ENCODE measurements at regions not wholly inside any gene's neighbourhood (a gene's known extent, or its start where the extent isn't known, plus 50 kb on each side); places are given as distances from the start of the nearest gene placed in this dataset.

DNA sequence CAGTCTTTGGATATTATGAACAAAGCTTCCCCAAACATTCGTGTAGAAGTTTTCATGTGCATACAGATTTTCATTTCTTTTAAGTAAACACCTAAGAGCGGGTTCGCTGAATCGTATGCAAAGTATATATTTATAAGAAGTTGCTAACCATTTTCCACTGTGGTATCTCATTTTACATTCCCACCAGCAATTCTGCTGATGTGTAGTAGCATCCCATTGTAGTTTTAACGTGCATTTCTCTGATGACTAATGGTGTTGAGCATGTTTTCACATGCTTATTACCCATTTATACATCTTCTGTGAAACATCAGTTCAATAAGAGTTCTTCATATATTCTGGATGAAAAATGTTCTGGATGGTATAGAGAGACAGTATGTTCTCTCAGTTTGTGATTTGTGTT lies 97.4 kb downstream of the IYD start:
- WGBS, result 53% methylated on average over 5 of the region's 5 CpGs
- H3K27ac ChIP-seq, result no peak overlapping the region
- no peak for TF ChIP-seq POLR2A (IDR thresholded peaks at IDR 0.05)
- no peak for TF ChIP-seq EP300 (IDR thresholded peaks at IDR 0.05)
- no peak for TF ChIP-seq POLR2AphosphoS5 (IDR thresholded peaks at IDR 0.05)
- TF ChIP-seq, protein P1, sequence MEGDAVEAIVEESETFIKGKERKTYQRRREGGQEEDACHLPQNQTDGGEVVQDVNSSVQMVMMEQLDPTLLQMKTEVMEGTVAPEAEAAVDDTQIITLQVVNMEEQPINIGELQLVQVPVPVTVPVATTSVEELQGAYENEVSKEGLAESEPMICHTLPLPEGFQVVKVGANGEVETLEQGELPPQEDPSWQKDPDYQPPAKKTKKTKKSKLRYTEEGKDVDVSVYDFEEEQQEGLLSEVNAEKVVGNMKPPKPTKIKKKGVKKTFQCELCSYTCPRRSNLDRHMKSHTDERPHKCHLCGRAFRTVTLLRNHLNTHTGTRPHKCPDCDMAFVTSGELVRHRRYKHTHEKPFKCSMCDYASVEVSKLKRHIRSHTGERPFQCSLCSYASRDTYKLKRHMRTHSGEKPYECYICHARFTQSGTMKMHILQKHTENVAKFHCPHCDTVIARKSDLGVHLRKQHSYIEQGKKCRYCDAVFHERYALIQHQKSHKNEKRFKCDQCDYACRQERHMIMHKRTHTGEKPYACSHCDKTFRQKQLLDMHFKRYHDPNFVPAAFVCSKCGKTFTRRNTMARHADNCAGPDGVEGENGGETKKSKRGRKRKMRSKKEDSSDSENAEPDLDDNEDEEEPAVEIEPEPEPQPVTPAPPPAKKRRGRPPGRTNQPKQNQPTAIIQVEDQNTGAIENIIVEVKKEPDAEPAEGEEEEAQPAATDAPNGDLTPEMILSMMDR (IDR thresholded peaks at IDR 0.05), result no peak
- no peak for DNase-seq (ENCODE audit: low spot score in 2 of 2)
- H3K36me3 ChIP-seq, result no peaks in the 10 kb centered on the region
- no peaks in the 10 kb centered on the region for H3K9me3 ChIP-seq
- no peak overlapping the region for H3K4me3 ChIP-seq
- H3K4me1 ChIP-seq, result no peaks in the 10 kb centered on the region
- H3K27me3 ChIP-seq, result no peaks in the 10 kb centered on the region

DNA sequence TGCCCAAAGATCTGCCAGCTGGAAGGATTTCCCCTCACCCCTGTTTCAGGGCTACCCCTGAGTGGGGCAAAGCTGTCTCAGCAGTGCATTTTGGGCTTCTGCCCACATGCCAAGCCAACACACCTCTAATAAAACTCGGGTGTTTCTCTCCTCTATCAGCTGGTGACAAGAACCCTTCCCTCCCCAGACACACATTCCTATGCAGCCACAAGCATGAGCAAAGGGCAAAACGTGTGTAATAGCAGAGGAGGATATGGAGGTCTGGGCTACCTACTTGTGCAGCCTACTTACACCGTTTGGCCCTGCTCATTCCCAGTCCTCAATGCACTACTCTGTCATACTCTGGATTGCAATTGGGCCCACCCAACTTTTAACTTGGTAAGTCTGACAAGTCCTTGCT lies 101.3 kb downstream of the IYD start:
- Histone ChIP-seq H3K4me1 (no peaks in the 10 kb centered on the region), H3K36me3 (no peaks in the 10 kb centered on the region), H3K4me3 (no peak overlapping the region), H3K27ac (no peak overlapping the region), H3K9me3 (no peaks in the 10 kb centered on the region), H3K27me3 (no peaks in the 10 kb centered on the region)
- TF ChIP-seq POLR2AphosphoS5 (IDR thresholded peaks at IDR 0.05) (no peak), POLR2A (IDR thresholded peaks at IDR 0.05) (no peak), EP300 (IDR thresholded peaks at IDR 0.05) (no peak)
- TF ChIP-seq, protein P1 (IDR thresholded peaks at IDR 0.05), result no peak
- WGBS, result 72% methylated on average over 3 of the region's 3 CpGs
- no peak for DNase-seq (ENCODE audit: low spot score in 2 of 2)

DNA sequence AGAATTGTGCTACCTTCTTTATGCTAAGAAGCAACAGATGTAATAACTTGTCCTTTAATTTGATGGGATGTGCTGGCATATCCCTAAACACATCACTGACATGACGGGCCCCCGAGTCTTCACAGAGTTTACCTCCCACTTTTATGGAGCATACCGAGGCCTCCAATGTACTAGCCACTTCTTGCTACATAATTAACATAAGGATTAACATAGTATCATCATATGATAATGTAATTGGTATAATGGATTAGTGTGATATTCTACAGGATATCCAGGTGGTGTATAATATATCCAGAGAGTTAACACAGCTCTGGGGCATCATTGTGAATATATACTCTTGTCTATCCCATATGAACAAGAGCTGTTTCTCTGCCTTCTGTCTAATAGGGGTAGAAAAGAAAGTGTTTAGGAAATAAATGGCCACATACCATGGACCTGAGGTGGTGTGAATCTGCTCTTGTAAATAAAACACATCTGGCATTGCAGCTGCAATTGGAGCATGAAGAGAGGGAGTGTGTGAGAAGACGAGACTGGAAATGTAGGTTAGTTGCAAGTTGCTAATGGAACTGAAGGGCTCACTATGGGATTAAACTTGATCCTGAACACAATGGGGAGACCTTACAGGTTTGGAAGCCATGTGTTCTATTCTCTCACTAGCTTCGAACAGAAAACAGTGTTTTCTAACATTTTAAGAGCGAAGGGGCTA lies 102.3 kb downstream of the IYD start:
- TF ChIP-seq POLR2AphosphoS5 (IDR thresholded peaks at IDR 0.05), result no peak
- TF ChIP-seq, protein P1 (IDR thresholded peaks at IDR 0.05), result no peak
- TF ChIP-seq EP300 (IDR thresholded peaks at IDR 0.05), result no peak
- TF ChIP-seq POLR2A (IDR thresholded peaks at IDR 0.05), result no peak
- no peaks in the 10 kb centered on the region for H3K27me3 ChIP-seq
- 84% methylated on average over 6 of the region's 6 CpGs for WGBS
- no peak overlapping the region for H3K4me3 ChIP-seq
- H3K27ac ChIP-seq, result no peak overlapping the region
- H3K9me3 ChIP-seq, result no peaks in the 10 kb centered on the region
- no peaks in the 10 kb centered on the region for H3K4me1 ChIP-seq
- no peaks in the 10 kb centered on the region for H3K36me3 ChIP-seq
- no peak for DNase-seq (ENCODE audit: low spot score in 2 of 2)

DNA sequence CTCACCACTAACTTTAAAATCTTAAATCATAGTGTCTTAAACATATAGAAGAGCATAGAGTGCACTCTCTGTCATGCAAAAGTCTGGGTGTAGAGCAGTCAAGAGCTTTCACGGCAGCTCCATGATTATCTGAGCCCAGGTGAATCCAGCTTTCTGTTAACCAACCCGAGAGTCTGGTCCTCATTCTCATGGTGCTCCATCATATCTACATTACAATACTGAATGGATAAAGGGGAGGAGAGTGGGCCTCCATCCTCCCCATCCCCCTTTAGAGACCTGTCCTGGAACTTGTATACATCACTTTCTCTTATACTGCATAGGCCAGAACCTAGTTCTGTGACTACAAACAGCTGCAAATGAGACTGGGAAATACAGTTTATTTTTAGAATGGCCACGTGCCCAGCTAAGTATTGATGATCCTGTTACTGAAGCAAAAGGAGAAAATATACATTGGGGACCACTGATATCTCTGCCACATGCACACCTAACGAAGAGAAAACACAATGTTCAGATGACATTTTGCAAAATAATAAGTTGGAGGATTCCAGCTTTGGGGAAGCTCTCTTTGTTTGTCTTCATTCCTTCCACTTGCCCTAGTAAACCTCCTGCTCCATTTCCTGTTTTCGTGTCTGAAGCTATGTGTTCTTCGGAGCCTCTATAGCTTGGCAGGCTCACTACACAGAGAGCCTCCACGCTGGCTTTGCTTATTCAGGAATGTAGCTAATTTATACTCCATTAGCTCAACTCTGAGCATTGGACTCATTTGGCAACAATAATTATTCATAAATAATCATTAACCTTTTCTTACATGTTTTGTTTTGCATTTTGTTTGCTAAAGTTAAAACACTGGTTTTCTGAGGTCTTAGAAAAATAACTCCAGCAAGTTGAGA lies 110.1 kb downstream of the IYD start:
- no peaks in the 10 kb centered on the region for H3K36me3 ChIP-seq
- no peaks in the 10 kb centered on the region for H3K27me3 ChIP-seq
- TF ChIP-seq, protein P1 (IDR thresholded peaks at IDR 0.05), result no peak
- TF ChIP-seq EP300 (IDR thresholded peaks at IDR 0.05) (no peak), POLR2AphosphoS5 (IDR thresholded peaks at IDR 0.05) (no peak), POLR2A (IDR thresholded peaks at IDR 0.05) (no peak)
- H3K4me1 ChIP-seq, result no peaks in the 10 kb centered on the region
- no peak overlapping the region for H3K4me3 ChIP-seq
- H3K27ac ChIP-seq, result no peak overlapping the region
- no peaks in the 10 kb centered on the region for H3K9me3 ChIP-seq
- DNase-seq (ENCODE audit: low spot score in 2 of 2), result no peak
- WGBS, result 54% methylated on average over 7 of the region's 7 CpGs

DNA sequence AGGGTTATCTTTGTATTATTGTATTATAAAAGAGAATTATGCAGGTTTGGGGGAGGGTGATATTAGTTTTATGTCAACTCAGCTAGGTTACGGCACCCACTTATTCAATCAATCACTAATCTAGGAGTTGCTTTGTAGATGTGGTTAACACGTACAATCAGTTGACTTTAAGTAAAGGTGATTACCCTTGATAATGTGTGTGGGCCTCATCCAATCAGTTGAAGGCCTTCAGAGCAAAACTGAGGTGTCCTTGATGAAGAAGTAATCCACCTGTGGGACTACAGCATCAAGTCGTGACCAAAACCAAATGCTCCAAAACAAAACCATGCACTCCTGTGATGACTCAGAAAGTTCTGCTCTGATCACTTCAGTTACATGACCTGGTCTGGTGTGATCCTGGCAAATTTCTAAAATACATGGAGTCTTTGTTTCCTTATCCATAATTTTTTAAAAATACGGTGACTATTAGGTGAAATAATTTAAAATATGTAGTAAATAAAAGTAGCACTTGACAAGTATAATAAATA lies 114.1 kb downstream of the IYD start:
- WGBS, result 76% methylated on average over 4 of the region's 4 CpGs
- H3K36me3 ChIP-seq, result no peaks in the 10 kb centered on the region

More for the DNA sequence above, 114.1 kb downstream of the IYD start:
- no peak for DNase-seq (ENCODE audit: low spot score in 2 of 2)
- no peak overlapping the region for H3K27ac ChIP-seq
- H3K4me1 ChIP-seq, result peaks cover 11% of the 10 kb centered on the region
- TF ChIP-seq, protein P1 (IDR thresholded peaks at IDR 0.05), result no peak
- TF ChIP-seq POLR2A (IDR thresholded peaks at IDR 0.05) (no peak), POLR2AphosphoS5 (IDR thresholded peaks at IDR 0.05) (no peak), EP300 (IDR thresholded peaks at IDR 0.05) (no peak)
- no peaks in the 10 kb centered on the region for H3K9me3 ChIP-seq
- no peaks in the 10 kb centered on the region for H3K27me3 ChIP-seq
- H3K4me3 ChIP-seq, result no peak overlapping the region

All from suprapubic skin (tissue), 4 donors.